ENCODE measurements at regions not wholly inside any gene's neighbourhood (a gene's known extent, or its start where the extent isn't known, plus 50 kb on each side); places are given as distances from the start of the nearest gene placed in this dataset.

DNA sequence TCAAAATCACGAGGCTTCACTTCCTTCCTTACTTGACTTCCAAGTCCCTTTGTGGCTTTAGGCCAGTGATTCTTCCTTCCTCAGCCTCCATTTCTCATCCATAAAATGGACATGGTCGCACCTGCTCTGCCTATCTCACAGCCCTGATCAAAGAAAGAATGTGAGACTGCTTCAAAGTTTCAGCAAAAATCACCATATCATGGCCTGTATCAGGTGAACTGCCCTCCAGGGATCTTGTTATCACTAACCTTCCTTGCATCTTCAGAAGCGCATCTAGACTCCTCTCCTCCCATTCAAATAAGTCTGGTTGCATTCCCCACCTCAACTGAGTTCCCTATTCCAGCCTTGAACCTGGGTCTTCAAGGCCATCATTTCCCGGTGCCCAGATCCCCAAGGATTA, 96.5 kb downstream of the TTC32 start:
- Histone ChIP-seq H2BK15ac (ENCODE audit: low read depth, low read length) (no peak overlapping the region), H2AFZ (ENCODE audit: low read length) (no peak overlapping the region), H3K4ac (ENCODE audit: low read depth, low read length) (no peak overlapping the region), H3K79me1 (ENCODE audit: insufficient read depth, low read depth, low read length, poor library complexity, severe bottlenecking) (no peaks in the 10 kb centered on the region), H2BK20ac (ENCODE audit: low read depth, low read length, poor library complexity, severe bottlenecking) (no peak overlapping the region), H2BK120ac (ENCODE audit: low read depth, low read length, poor library complexity, severe bottlenecking) (no peak overlapping the region), H4K5ac (ENCODE audit: insufficient read length, low read depth, low read length) (no peak overlapping the region), H3K4me2 (ENCODE audit: insufficient read depth, insufficient read length, low read length) (no peak overlapping the region), H3T11ph (ENCODE audit: low read length) (no peak overlapping the region), H3K18ac (ENCODE audit: insufficient read length, low read depth, low read length) (no peak overlapping the region), H2BK12ac (ENCODE audit: insufficient read length, low read depth, low read length) (no peak overlapping the region), H4K20me1 (ENCODE audit: control insufficient read depth, insufficient read depth, insufficient read length) (no peaks in the 10 kb centered on the region), H3K14ac (ENCODE audit: insufficient read depth, low read length) (no peak overlapping the region), H3K23ac (ENCODE audit: insufficient read length, low read depth, low read length) (no peak overlapping the region), H2BK5ac (ENCODE audit: insufficient read length, low read length) (no peak overlapping the region), H3K23me2 (ENCODE audit: insufficient read length, low read depth, low read length, poor library complexity, severe bottlenecking) (no peaks in the 10 kb centered on the region), H2AK5ac (ENCODE audit: insufficient read length, low read length) (no peak overlapping the region), H4K8ac (replicated peaks; ENCODE audit: insufficient read length, low read depth, low read length) (no peak overlapping the region), H3K27ac (ENCODE audit: insufficient read length, low read depth, low read length) (no peak overlapping the region), H3K9me3 (ENCODE audit: control insufficient read depth, low read depth, low read length) (no peaks in the 10 kb centered on the region), H3K9ac (ENCODE audit: extremely low read depth, insufficient read length, low read length) (no peak overlapping the region), H3K56ac (ENCODE audit: insufficient read length, low read depth, low read length) (no peak overlapping the region), H3K79me2 (ENCODE audit: insufficient read depth, low read length) (no peaks in the 10 kb centered on the region), H3K27me3 (ENCODE audit: insufficient read depth, low read length) (no peaks in the 10 kb centered on the region), H4K91ac (ENCODE audit: insufficient read length, low read depth, low read length) (no peak overlapping the region), H3K4me1 (ENCODE audit: insufficient read depth, low read length) (no peaks in the 10 kb centered on the region)
- no peaks in the 10 kb centered on the region for H3K9me3 Mint-ChIP-seq
- no CpG with 5 or more reads among the region's 4 CpGs for WGBS (ENCODE audit: extremely low coverage, insufficient read length, low lambda C conversion rate)
- H3K36me3 Mint-ChIP-seq (ENCODE audit: insufficient read depth in 1 of 3, low read depth in 3 of 3): no peaks in the 10 kb centered on the region
- H3K27ac Mint-ChIP-seq: no peak overlapping the region
- peaks cover 0 to 2% of the 10 kb centered on the region in 2 experiments; a peak in 2 of 4 replicates for H3K4me1 Mint-ChIP-seq
- no peak for TF ChIP-seq CTCF (conservative IDR thresholded peaks at IDR 0.05)
- H3K27me3 Mint-ChIP-seq (ENCODE audit: low read depth): no peaks in the 10 kb centered on the region
- DNase-seq: no peak
- no peak overlapping the region for H3K4me3 Mint-ChIP-seq

Measured in H9 (cell line).